ENCODE measurements at regions not wholly inside any gene's neighbourhood (a gene's known extent, or its start where the extent isn't known, plus 50 kb on each side); places are given as distances from the start of the nearest gene placed in this dataset.

DNA sequence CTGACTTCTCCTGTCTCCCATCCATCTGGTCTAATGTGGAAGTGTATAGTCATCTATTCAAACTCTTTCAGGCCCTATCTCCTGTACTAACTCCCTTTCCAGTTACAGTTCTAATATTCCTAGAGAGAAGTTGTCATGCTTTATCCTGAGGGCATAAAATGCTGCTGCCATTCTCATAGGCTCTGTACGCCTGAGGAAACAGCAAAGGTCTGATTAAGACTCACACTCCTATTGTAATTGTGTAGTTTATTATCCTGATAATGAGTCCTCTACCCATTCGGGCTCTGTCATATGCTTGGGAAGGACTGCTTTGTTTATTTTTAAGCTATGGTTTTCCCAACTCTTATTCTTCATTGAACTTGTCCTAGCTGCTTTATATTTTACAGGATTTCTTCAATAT lies 290.4 kb downstream of the TMEM38B start:
- CTCF ChIA-PET (ENCODE audit: unreplicated experiment), result no interaction called here
- Histone ChIP-seq H3K4me1 (ENCODE audit: insufficient read depth, low read length, poor library complexity, severe bottlenecking) (no peaks in the 10 kb centered on the region), H3K79me2 (ENCODE audit: insufficient read depth, low read depth, low read length) (no peaks in the 10 kb centered on the region), H2AFZ (ENCODE audit: low read length) (no peak overlapping the region), H3K4me2 (ENCODE audit: low read length) (no peak overlapping the region), H3K27ac (ENCODE audit: low read depth, low read length, poor library complexity, severe bottlenecking) (no peak overlapping the region), H3K4me3 (ENCODE audit: low read depth, low read length, poor library complexity, severe bottlenecking) (no peak overlapping the region), H3K9me3 (ENCODE audit: low read length) (no peaks in the 10 kb centered on the region), H4K20me1 (ENCODE audit: insufficient read depth, low read length) (no peaks in the 10 kb centered on the region), H3K9me2 (ENCODE audit: insufficient read depth, low read length) (no peaks in the 10 kb centered on the region), H3K36me3 (ENCODE audit: insufficient read depth, low read length) (no peaks in the 10 kb centered on the region)
- no peak for DNase-seq (ENCODE audit: low spot score)
- intact Hi-C loops (cut with micrococcal nuclease; ENCODE audit: unreplicated experiment), result no loop called here
- no TSS peak for BruUV-seq (replicated peaks)
- POLR2A ChIA-PET, result no interaction called here
- TF ChIP-seq EZH2phosphoT487 (IDR thresholded peaks at IDR 0.05; ENCODE audit: borderline replicate concordance, low read depth, low read length), result no peak
- TF ChIP-seq, protein P1, sequence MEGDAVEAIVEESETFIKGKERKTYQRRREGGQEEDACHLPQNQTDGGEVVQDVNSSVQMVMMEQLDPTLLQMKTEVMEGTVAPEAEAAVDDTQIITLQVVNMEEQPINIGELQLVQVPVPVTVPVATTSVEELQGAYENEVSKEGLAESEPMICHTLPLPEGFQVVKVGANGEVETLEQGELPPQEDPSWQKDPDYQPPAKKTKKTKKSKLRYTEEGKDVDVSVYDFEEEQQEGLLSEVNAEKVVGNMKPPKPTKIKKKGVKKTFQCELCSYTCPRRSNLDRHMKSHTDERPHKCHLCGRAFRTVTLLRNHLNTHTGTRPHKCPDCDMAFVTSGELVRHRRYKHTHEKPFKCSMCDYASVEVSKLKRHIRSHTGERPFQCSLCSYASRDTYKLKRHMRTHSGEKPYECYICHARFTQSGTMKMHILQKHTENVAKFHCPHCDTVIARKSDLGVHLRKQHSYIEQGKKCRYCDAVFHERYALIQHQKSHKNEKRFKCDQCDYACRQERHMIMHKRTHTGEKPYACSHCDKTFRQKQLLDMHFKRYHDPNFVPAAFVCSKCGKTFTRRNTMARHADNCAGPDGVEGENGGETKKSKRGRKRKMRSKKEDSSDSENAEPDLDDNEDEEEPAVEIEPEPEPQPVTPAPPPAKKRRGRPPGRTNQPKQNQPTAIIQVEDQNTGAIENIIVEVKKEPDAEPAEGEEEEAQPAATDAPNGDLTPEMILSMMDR (conservative IDR thresholded peaks at IDR 0.05; ENCODE audit: low read length), result no peak

DNA sequence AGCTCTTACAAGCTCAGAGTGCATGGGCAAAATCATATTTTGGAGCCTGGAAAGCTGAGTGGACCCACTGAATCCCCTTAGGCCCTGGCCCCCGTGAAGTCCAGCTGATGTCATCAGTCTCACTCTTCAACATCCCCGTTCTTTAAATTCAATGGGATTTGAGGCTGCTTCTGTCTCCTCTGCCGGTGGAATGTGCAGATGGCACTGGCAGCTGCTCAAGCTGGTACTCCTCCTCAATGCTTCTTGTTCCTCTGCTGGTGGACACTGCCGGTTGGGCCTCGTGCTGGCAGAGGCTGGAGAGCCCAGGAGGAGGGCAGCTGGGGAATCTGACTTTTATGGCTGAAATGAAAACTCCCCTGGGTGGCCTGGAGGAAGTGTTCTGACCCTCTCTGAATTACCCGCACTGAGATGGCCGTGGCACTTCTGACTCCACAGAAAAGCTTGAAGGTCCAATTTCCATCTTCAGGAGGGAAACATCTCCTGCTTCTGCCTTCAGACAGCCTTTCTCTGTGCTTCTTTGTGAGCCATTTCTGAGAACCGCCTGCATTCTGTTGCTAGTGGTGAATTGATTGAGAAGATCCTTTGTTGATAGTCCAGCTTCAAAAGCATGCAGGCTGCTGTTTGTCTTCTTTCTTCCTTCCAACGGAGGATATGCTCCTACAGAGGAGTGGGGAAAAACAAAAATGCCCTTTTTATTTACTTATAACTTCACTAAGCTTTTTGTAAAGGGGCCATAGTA lies 298.9 kb downstream of the TMEM38B start:
- Histone ChIP-seq H3K79me2 (ENCODE audit: insufficient read depth, low read depth, low read length) (no peaks in the 10 kb centered on the region), H3K4me2 (ENCODE audit: low read length) (no peak overlapping the region), H3K9me2 (ENCODE audit: insufficient read depth, low read length) (no peaks in the 10 kb centered on the region), H3K9me3 (ENCODE audit: low read length) (no peaks in the 10 kb centered on the region), H4K20me1 (ENCODE audit: insufficient read depth, low read length) (no peaks in the 10 kb centered on the region; the same call in 1 of the 2 replicates), H3K4me1 (ENCODE audit: insufficient read depth, low read length, poor library complexity, severe bottlenecking) (no peaks in the 10 kb centered on the region), H3K27ac (ENCODE audit: low read depth, low read length, poor library complexity, severe bottlenecking) (no peak overlapping the region), H3K4me3 (ENCODE audit: low read depth, low read length, poor library complexity, severe bottlenecking) (no peak overlapping the region), H2AFZ (ENCODE audit: low read length) (no peak overlapping the region), H3K36me3 (ENCODE audit: insufficient read depth, low read length) (no peaks in the 10 kb centered on the region)
- CTCF ChIA-PET (ENCODE audit: unreplicated experiment), result no interaction called here
- no peak for TF ChIP-seq EZH2phosphoT487 (IDR thresholded peaks at IDR 0.05; ENCODE audit: borderline replicate concordance, low read depth, low read length)
- TF ChIP-seq, protein P1 (conservative IDR thresholded peaks at IDR 0.05; ENCODE audit: low read length), result no peak
- POLR2A ChIA-PET, result no interaction called here
- no TSS peak for BruUV-seq (replicated peaks)
- DNase-seq (ENCODE audit: low spot score), result no peak
- intact Hi-C loops (cut with micrococcal nuclease; ENCODE audit: unreplicated experiment), result no loop called here

- TF ChIP-seq EZH2phosphoT487 (IDR thresholded peaks at IDR 0.05; ENCODE audit: borderline replicate concordance, low read depth, low read length), result no peak
- TF ChIP-seq, protein P1 (conservative IDR thresholded peaks at IDR 0.05; ENCODE audit: low read length), result no peak
Measured at GRCh38 chr9:105993921-105994715, 299.8 kb downstream of the TMEM38B start.

More at GRCh38 chr9:105993921-105994715, 299.8 kb downstream of the TMEM38B start:
- no peaks in the 10 kb centered on the region; the same call in 1 of the 2 replicates for H4K20me1 ChIP-seq (ENCODE audit: insufficient read depth, low read length)
- H3K79me2 ChIP-seq (ENCODE audit: insufficient read depth, low read depth, low read length), result no peaks in the 10 kb centered on the region
- H3K4me1 ChIP-seq (ENCODE audit: insufficient read depth, low read length, poor library complexity, severe bottlenecking), result no peaks in the 10 kb centered on the region
- no peaks in the 10 kb centered on the region for H3K36me3 ChIP-seq (ENCODE audit: insufficient read depth, low read length)
- H3K4me2 ChIP-seq (ENCODE audit: low read length), result no peak overlapping the region
- H3K9me2 ChIP-seq (ENCODE audit: insufficient read depth, low read length), result no peaks in the 10 kb centered on the region
- no peaks in the 10 kb centered on the region for H3K9me3 ChIP-seq (ENCODE audit: low read length)
- H3K4me3 ChIP-seq (ENCODE audit: low read depth, low read length, poor library complexity, severe bottlenecking), result no peak overlapping the region
- H3K27ac ChIP-seq (ENCODE audit: low read depth, low read length, poor library complexity, severe bottlenecking), result no peak overlapping the region
- intact Hi-C loops (cut with micrococcal nuclease; ENCODE audit: unreplicated experiment), result no loop called here
- CTCF ChIA-PET (ENCODE audit: unreplicated experiment), result no interaction called here
- POLR2A ChIA-PET, result no interaction called here
- no peak for DNase-seq (ENCODE audit: low spot score)
- BruUV-seq (replicated peaks), result no TSS peak
- no peak overlapping the region for H2AFZ ChIP-seq (ENCODE audit: low read length)
